Activated T-cell treated with anti-CD3 and anti-CD28 coated beads, Interleukin-2, amount 50 U/mL, for 72 hours (primary cell): ENCODE measurements at regions not wholly inside any gene's neighbourhood (a gene's known extent, or its start where the extent isn't known, plus 50 kb on each side); places are given as distances from the start of the nearest gene placed in this dataset.
"Not testable (repeated sequence)": the region's sequence is repeated elsewhere in the genome, so short reads cannot be mapped to it uniquely, and the experiment has no call there.

Experiments
- ATAC-seq, 2 donors: fragments of 150-1000 bp; cut with Tn5 transposase; replicated peaks in 1 of 2; 2 replicates each; pipeline ENCODE4 v1.10.0; 2021; ENCODE audit warnings: moderate library complexity in 2 of 2, mild to moderate bottlenecking in 1 of 2
- DNase-seq, 2 donors: peaks; one replicate each; pipeline ENCODE4 v3.0.0; 2021 to 2022; ENCODE audit warnings: mixed read lengths in 1 of 2
- H3K27ac Mint-ChIP-seq: one replicate; pipeline ENCODE4 v1.8.0; 2022; ENCODE audit warnings: mild to moderate bottlenecking, moderate library complexity, mixed read lengths
- H3K27me3 Mint-ChIP-seq: one replicate; pipeline ENCODE4 v1.8.0; 2022; ENCODE audit warnings: low read depth, mixed read lengths
- H3K36me3 Mint-ChIP-seq, 2 donors: one replicate each; pipeline ENCODE4 v1.8.0; 2022; ENCODE audit warnings: mixed read lengths in 2 of 2, mild to moderate bottlenecking in 1 of 2; ENCODE audit not compliant: insufficient read depth in 2 of 2
- H3K4me1 Mint-ChIP-seq: one replicate; pipeline ENCODE4 v1.8.0; 2022; ENCODE audit warnings: low read depth, mixed read lengths
- H3K4me3 Mint-ChIP-seq, 2 donors: one replicate each; pipeline ENCODE4 v1.8.0; 2022; ENCODE audit warnings: mild to moderate bottlenecking in 2 of 2, mixed read lengths in 2 of 2, moderate library complexity in 2 of 2
- H3K9me3 Mint-ChIP-seq, 2 donors: one replicate each; pipeline ENCODE4 v1.8.0; 2022; ENCODE audit warnings: mixed read lengths in 2 of 2

DNA sequence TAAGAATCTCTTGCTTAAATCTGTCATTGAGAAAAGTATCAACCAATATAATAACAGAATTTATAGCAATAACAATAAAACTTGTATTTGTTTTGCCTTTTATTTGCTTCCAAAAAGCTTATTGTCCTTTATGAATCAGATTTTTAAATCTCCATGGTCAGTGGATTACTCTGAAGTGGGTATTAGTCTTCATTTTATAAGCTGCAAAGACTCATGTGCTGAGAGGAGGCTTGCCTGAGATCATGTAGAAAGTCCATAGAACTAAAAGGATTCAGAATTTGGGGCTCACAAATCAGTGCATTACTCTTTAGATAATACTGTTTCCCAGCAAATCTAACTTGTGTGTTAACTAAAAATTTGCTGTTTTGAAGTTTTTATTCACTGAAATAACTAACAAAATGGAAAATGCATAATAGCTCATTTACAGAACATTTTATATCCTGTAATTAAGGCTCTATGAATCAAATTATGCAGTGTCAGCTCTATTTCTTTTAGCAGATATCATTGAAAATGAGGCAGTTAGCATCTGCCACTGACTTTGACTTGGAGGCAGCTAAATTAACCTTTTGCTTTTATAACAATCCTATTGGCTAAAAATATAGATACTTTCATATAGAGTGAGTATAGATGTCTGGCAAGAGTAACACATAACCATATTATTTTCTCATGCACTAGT is 781.1 kb upstream of the CITED2 start:
- Mint-ChIP-seq H3K9me3 (no peaks in the 10 kb centered on the region), H3K27me3 (no peaks in the 10 kb centered on the region), H3K4me3 (no peak overlapping the region), H3K36me3 (no peaks in the 10 kb centered on the region), H3K27ac (no peak overlapping the region), H3K4me1 (no peaks in the 10 kb centered on the region)
- DNase-seq (no peak), ATAC-seq (no peak)

DNA sequence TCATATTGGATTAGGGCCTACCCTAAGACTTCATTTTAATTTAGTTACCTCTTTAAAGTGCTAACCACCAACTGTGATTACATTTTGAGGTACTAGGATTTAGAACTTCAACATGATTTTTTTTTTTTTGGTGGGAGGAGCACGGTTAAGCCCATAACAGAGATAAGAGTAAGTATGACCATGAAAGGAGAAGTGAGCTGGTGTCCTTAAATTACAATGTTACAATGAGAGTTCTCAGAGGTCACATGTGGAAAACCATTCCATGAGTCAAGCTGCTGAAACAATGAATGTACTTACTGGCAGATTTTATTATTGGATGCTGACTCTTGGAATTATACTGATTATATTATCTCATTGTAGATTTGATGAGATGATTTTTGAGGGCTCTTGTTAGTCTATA is 779.3 kb upstream of the CITED2 start:
- no peaks in the 10 kb centered on the region for H3K36me3 Mint-ChIP-seq
- H3K27ac Mint-ChIP-seq = no peak overlapping the region
- H3K4me1 Mint-ChIP-seq = no peaks in the 10 kb centered on the region
- no peaks in the 10 kb centered on the region for H3K27me3 Mint-ChIP-seq
- no peak overlapping the region for H3K4me3 Mint-ChIP-seq
- DNase-seq (no peak), ATAC-seq (no peak)
- H3K9me3 Mint-ChIP-seq = no peaks in the 10 kb centered on the region

DNA sequence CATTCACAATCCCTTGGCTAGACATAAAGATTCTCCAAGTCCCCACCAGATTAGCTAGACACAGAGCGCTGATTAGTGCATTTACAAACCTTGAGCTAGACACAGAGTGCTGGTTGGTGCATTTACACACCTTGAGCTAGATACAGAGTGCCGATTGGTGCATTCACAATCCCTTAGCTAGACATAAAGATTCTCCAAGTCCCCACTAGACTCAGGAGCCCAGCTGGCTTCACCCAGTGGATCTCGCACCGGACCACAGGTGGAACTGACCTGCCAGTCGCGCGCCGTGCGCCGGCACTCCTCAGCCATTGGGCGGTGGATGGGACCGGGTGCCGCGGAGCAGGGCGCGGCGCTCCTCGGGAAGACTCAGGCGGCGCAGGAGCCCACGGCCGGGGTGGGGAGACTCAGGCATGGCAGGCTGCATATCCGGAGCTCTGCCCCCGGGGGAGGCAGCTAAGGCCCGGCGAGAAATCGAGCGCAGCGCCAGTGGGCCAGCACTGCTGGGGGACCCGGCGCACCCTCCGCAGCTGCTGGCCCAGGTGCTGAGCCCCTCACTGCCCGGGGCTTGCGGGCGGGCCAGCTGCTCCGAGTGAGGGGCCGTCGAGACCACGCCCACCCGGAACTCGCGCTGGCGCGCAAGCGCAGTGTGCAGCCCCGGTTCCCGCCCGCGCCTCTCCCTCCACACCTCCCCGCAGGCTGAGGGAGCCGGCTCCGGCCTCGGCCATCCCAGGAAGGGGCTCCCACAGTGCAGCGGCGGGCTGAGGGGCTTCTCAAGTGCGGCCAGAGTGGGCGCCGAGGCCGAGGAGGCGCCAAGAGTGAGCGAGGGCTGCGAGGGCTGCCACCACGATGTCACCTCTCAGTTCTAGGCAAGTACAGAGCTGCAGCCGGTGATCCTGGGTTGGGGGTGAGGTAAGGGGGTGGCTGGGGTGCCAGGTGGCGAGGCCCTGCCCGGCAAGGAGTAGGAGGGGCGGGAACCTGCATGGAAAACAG is 773.7 kb upstream of the CITED2 start:
- DNase-seq = not testable (repeated sequence)

DNA sequence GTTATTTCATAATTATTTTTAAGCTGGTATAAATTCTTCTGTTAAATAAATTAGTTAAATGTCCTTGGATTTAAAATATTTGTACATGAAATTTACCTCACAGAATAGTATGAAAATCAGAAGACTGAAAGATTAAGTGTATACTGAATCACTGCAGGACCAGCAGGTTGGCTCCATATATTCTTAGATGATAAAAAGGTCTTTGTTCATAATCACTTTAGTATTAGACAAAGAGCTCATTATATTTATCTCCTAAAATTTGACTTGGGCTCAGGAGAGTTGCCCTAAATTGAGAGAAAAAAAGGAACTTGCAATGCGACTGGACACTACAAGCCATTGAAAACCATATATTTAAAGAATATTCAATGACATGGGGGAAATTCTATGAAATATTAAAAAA is 766.4 kb upstream of the CITED2 start:
- H3K27me3 Mint-ChIP-seq = peaks cover 7% of the 10 kb centered on the region
- ATAC-seq = no peak
- no peaks in the 10 kb centered on the region for H3K4me1 Mint-ChIP-seq
- H3K36me3 Mint-ChIP-seq = no peaks in the 10 kb centered on the region
- H3K9me3 Mint-ChIP-seq = no peaks in the 10 kb centered on the region
- H3K4me3 Mint-ChIP-seq = no peak overlapping the region
- no peak overlapping the region for H3K27ac Mint-ChIP-seq
- no peak for DNase-seq

More for the DNA sequence above, 773.7 kb upstream of the CITED2 start:
- not testable (repeated sequence) for ATAC-seq, H3K9me3 Mint-ChIP-seq, H3K36me3 Mint-ChIP-seq, H3K27me3 Mint-ChIP-seq, H3K27ac Mint-ChIP-seq, H3K4me1 Mint-ChIP-seq, H3K4me3 Mint-ChIP-seq

DNA sequence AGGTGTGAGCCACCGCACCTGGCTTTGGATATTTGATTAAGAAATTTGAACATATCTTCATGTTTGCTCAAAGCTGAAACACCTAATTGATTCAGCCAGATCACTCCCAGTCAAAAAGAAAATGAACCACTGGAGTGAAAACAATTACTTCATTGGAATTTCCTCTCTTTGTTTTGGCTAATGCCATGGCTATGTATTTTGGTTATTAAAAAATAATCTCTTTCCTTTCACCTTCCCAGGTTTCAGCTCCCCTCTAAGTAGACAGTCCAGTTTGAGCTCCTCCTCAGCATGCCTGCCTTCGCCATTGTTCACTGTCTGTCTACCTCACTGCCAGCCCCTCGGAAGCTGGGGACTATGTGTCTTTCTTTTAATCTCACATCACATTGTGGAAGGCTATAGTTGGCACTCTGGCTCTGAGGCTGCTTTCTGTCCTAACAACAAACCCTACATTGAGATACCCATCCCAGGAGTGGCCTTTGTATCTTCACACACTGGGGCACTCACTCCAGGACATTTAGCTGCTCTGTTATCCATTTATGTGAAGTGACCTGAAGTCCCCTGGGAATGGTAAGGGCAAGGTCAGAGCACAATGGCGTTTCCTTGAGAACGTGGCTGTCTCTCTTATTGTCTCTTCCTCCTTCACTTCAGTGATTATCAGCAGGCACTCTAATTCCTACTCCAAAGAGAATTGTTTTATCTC is 764.0 kb upstream of the CITED2 start:
- Mint-ChIP-seq H3K27me3 (no peaks in the 10 kb centered on the region), H3K9me3 (peaks cover 0 to 2% of the 10 kb centered on the region in 2 donors), H3K4me3 (no peak overlapping the region), H3K36me3 (no peaks in the 10 kb centered on the region), H3K4me1 (no peaks in the 10 kb centered on the region), H3K27ac (no peak overlapping the region)
- no peak for DNase-seq
- no peak for ATAC-seq

DNA sequence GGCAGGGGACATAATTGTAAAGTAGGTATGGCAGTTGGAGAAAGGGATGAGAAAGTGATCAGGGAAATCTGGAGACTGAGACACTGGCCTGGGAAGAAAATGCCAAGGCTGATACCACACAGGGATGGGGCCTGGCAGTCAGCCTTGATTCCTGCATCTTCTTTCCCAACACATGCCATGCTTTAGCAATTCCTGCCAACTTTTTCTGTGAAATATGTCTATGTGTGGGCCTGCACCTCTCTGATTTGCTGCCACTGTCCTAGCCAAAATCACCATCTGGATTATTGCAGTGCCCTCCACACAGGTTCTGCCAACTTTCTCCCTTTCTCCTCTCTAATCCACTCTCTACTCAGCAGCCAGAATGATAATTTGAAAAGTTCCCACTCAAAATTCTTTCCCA is 759.8 kb upstream of the CITED2 start:
- H3K27ac Mint-ChIP-seq = no peak overlapping the region
- peaks cover 6 to 13% of the 10 kb centered on the region in 2 donors for H3K9me3 Mint-ChIP-seq
- H3K36me3 Mint-ChIP-seq = peaks cover 2 to 6% of the 10 kb centered on the region in 2 donors
- H3K27me3 Mint-ChIP-seq = no peaks in the 10 kb centered on the region
- ATAC-seq (no peak), DNase-seq (no peak)
- no peak overlapping the region for H3K4me3 Mint-ChIP-seq
- H3K4me1 Mint-ChIP-seq = no peaks in the 10 kb centered on the region

DNA sequence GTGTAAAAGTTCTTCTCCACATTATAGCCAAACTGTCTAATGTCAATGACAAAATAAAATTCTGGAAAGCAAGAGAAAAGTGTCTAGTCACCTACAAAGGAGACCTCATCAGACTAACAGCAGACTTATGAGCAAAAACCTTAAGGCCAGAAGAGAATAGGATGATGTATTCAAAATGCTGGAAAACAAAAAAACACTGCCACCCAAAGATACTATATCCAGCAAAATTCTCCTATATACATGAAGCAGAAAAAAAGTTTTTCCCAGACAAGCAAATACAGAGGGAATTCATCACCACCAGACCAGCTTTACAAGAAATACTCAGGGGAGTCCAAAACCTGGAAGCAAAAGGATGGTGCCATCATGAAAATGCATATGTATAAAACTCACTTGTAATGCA is 755.6 kb upstream of the CITED2 start:
- Mint-ChIP-seq H3K4me3 (no peak overlapping the region), H3K36me3 (peaks cover 4 to 11% of the 10 kb centered on the region in 2 donors), H3K27me3 (no peaks in the 10 kb centered on the region), H3K27ac (no peak overlapping the region), H3K4me1 (no peaks in the 10 kb centered on the region), H3K9me3 (peaks cover 11 to 18% of the 10 kb centered on the region in 2 donors)
- ATAC-seq (no peak), DNase-seq (no peak)

DNA sequence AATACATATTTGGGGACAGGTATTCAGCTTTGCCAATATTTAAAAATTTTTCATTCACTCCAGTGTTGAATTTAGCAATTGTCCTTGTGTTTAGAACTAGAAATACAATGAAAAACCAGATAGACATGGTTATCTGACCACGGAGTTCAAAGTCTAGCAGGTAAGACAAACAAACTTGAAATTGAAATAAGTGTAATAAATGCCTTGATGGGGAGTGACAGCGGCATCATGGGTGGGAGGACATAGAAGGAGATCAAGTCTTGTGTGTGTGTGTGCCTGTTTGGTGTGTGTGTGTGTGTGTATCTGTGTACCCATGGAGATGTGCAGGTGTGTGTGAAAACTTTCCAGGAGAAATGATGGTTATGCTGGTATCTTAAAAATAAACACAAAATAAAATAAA is 750.0 kb upstream of the CITED2 start:
- Mint-ChIP-seq H3K4me3 (no peak overlapping the region), H3K4me1 (no peaks in the 10 kb centered on the region), H3K27ac (no peak overlapping the region), H3K36me3 (peaks cover 2 to 5% of the 10 kb centered on the region in 2 donors), H3K27me3 (no peaks in the 10 kb centered on the region), H3K9me3 (peaks cover 6 to 7% of the 10 kb centered on the region in 2 donors)
- ATAC-seq (no peak), DNase-seq (no peak)

DNA sequence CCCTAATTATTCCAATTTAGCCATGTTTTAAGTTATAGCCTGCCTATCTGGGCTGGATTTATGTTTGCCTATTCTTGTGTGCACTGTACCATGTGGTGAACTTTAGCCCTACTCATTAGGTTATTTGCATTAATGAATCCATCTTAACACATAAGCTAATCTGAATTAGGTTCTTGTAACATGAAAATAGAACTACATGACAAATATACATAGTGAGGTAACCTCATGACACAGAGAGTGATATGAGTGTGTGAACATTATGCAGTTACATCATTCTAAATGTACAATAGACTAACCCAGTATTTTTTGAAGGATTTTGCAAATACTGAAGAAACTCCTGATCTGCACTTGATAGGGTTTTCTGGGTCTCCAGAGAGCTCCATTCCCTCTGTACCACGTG is 733.7 kb upstream of the CITED2 start:
- Mint-ChIP-seq H3K4me3 (no peak overlapping the region), H3K36me3 (no peaks in the 10 kb centered on the region), H3K27ac (no peak overlapping the region), H3K4me1 (no peaks in the 10 kb centered on the region), H3K9me3 (peaks cover 0 to 1% of the 10 kb centered on the region in 2 donors), H3K27me3 (peaks cover 5% of the 10 kb centered on the region)
- no peak for ATAC-seq
- no peak for DNase-seq

DNA sequence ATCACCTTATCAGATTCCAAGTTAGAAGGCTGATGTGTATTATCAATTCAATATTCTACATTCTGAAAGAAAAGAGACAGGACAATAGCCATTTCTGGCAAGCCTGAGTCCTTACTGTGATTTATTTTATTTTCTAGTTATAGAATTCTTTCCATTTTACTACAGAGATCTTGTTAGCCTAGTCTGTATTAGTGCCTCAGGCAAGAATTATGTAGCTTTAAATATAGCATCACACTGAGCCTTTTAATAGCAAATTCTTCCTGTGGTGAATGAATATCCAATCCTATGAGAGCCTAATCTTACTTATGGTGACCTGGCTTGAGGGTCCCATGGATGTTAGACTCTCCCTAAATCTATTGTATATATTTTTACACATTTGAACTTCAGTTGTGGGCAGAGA is 732.8 kb upstream of the CITED2 start:
- Mint-ChIP-seq H3K36me3 (no peaks in the 10 kb centered on the region), H3K4me3 (no peak overlapping the region), H3K4me1 (no peaks in the 10 kb centered on the region), H3K27ac (no peak overlapping the region), H3K27me3 (no peaks in the 10 kb centered on the region), H3K9me3 (no peaks in the 10 kb centered on the region)
- DNase-seq (no peak), ATAC-seq (no peak)

DNA sequence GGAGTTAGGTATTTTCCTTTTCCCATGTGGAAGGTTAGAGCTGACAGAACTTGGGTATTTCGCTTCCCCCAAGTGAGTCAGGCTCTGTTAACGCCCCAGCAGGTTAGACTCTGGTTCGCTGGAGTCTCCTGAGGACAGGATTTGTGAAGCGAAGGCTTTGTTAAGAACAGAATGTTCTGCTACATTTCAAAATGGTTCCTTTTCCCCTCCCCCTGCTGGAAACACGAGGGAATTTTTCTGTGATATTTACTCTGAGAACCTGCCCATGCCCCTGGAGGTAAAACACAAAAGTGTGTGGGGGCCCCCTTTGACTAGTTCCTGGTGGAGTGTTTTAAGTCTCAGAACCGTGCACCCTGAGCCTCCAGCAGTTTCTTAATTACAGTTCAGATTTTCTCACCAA is 731.4 kb upstream of the CITED2 start:
- DNase-seq = no peak
- H3K4me1 Mint-ChIP-seq = no peaks in the 10 kb centered on the region
- no peaks in the 10 kb centered on the region for H3K27me3 Mint-ChIP-seq
- H3K4me3 Mint-ChIP-seq = no peak overlapping the region
- ATAC-seq = no peak
- no peak overlapping the region for H3K27ac Mint-ChIP-seq
- no peaks in the 10 kb centered on the region for H3K36me3 Mint-ChIP-seq
- no peaks in the 10 kb centered on the region for H3K9me3 Mint-ChIP-seq

DNA sequence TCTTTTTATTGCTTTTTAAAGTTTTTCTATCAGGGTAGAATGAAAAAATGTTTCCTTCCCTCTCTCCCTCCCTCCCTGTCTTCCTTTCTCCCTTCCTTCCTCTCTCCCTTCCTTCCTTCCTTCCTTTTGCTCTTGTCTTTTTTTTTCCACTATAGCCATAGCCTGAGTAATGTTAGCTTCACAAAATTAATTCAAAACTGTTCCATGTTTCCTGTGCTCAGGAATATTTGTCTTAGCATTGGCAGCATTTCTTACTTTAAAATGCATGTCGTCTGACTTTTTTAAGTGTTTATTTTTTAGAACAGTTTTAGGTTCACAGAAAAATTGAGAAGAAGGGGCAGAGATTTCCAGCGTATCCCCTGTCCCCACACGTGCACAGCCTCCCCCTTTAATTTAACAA is 730.8 kb upstream of the CITED2 start:
- no peak overlapping the region for H3K27ac Mint-ChIP-seq
- H3K36me3 Mint-ChIP-seq = no peaks in the 10 kb centered on the region
- H3K4me1 Mint-ChIP-seq = no peaks in the 10 kb centered on the region
- H3K27me3 Mint-ChIP-seq = no peaks in the 10 kb centered on the region
- H3K4me3 Mint-ChIP-seq = no peak overlapping the region
- H3K9me3 Mint-ChIP-seq = no peaks in the 10 kb centered on the region
- DNase-seq (no peak), ATAC-seq (no peak)

DNA sequence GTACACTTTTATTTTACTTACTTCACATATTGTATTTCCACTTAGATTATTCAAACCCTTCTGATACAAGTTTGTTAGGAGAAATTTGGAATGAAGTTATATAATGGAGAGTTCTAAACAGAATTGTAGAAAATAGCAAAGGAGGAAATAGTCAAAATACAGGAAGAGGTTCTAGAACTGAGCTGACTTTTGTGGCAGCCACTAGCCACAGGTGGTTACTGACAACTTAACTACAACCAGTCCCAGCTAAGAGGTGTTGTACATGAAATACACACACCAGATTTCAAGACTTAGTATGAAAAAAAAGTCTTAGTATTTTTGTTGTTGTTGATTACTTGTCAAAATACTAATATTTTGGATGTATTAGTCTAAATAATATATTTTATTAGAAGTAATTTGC is 727.4 kb upstream of the CITED2 start:
- Mint-ChIP-seq H3K9me3 (no peaks in the 10 kb centered on the region), H3K4me1 (no peaks in the 10 kb centered on the region)

More for the DNA sequence above, 727.4 kb upstream of the CITED2 start:
- DNase-seq (no peak), ATAC-seq (no peak)
- H3K27ac Mint-ChIP-seq = no peak overlapping the region
- no peaks in the 10 kb centered on the region for H3K27me3 Mint-ChIP-seq
- no peaks in the 10 kb centered on the region for H3K36me3 Mint-ChIP-seq
- no peak overlapping the region for H3K4me3 Mint-ChIP-seq
